Suppressor macrophage treated with lipopolysaccharide for 1 hour (primary cell): ENCODE measurements at regions not wholly inside any gene's neighbourhood (a gene's known extent, or its start where the extent isn't known, plus 50 kb on each side); places are given as distances from the start of the nearest gene placed in this dataset.
"Not testable (repeated sequence)": the region's sequence is repeated elsewhere in the genome, so short reads cannot be mapped to it uniquely, and the experiment has no call there.

ENCODE experiments used
- DNase-seq, 3 donors: peaks; one replicate each; pipeline ENCODE4 v3.0.0-alpha.2; 2020 to 2022

DNA sequence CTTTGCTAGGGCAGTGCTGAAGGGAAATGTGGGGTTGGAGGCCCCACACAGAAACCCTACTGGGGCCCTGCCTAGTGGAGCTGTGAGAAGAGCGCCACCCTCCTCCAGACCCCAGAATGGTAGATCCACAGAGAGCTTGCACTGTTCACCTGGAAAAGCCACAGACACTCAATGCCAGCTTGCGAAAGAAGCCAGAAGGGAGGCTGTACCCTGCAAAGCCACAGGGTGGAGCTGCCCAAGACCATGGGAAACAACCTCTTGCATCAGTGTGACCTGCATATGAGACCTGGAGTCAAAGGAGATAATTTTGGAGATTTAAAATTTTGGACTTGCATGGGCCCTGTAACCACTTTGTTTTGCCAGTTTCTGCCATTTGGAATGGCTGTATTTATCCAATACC lies 615.4 kb upstream of the MIR17HG start:
- no peak for DNase-seq

DNA sequence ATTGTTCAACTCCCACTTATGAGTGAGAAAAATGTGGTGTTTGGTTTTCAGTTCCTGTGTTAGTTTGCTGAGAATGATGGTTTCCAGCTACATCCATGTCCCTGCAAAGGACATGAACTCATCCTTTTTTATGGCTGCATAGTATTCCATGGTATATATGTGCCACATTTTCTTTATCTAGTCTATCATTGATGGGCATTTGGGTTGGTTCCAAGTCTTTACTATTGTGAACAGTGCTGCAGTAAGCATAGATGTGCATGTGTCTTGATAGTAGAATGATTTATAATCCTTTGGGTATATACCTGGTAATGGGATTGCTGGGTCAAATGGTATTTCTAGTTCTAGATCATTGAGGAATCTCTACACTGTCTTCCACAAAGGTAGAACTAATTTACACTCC lies 613.0 kb upstream of the MIR17HG start:
- not testable (repeated sequence) for DNase-seq

DNA sequence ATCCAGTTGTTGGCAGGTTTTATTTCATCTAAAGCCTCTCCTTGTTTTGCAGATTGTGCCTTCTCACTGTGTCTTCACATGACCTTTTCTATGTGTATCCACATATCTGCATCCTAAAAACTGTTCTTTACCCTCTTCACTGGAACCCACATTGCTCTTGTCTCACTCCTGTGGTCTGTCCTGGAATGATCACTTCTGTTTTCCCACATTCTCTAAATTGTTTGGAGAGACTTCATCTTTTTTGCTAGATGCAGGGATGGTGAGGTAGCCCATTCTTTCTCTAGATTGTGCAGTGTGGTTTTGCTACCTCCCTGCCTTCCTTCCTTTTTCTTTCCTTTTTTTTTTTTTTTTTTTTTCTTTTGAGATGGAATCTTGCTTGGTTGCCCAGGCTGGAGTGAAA lies 608.6 kb upstream of the MIR17HG start:
- DNase-seq = no peak

DNA sequence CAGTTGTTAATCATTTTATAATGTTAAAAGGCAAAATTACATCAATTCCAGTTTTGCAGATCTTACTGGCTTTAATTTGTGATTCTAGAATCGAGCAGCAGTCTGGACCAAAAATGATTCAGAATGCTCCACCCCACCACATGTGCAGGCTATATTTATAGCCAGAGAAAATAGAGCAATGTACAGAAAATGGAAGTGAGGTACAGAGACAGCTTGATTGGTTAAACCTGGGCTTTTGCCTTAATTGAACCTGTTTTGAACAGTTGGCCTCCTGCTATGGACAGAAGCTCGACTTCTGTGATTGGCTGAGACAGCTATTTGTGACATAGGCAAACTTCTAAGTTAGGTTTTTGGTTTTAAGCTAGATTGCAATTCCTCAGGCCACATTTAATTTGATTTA lies 607.4 kb upstream of the MIR17HG start:
- DNase-seq = no peak

DNA sequence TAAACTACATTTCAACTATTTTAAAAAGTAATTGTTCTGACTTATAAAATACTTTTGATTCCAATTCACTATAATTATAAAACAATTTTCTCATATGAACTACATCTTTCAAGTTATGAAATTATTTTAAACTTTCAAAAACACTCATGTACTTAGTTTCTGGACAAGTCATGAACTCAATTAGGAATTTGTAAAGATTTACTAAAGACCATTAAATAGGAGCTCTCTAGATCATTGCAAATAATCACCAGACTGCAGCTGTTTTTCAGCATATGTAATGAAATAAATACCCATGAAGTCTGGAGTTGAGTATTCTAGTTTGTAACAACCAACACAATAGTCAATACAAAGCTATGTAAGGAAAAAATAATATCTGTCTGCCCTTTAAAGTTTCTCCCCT lies 605.1 kb upstream of the MIR17HG start:
- no peak for DNase-seq

DNA sequence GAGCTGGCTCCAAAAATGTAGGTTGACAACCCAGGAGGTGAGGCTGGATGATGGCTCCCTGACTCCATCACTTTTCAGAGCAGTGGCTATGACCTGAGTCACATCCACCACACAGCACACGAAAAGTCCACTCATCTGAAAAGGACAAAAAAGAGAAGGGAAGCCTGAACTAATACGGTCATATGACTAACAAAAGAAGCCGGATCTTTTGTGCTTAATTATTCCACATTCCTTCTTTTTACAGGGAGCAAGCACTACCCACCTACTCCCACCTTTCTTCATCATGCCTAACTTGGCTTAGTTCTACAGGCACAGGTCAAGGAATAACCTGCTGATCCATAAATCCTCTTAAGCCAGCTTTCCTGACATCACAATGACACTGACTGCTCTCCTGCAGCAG lies 601.3 kb upstream of the MIR17HG start:
- no peak for DNase-seq

DNA sequence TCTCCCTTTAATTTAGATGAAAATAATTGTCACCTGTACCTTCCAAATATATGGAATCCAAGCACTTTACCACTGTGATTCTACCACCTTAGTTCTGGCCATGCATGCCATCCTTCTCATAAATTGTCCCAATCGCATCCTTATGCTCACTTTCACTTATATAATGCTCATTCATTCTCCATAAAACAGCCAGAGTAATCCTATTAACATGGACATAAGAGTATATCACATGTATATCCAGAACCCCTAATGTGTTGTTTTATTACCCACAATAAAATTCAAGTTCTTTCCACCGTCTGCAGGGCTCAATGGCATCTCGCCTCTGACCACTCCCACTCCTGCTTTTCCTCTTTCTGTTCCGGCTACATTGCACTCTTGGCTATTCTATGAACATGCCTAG lies 597.5 kb upstream of the MIR17HG start:
- DNase-seq = no peak

DNA sequence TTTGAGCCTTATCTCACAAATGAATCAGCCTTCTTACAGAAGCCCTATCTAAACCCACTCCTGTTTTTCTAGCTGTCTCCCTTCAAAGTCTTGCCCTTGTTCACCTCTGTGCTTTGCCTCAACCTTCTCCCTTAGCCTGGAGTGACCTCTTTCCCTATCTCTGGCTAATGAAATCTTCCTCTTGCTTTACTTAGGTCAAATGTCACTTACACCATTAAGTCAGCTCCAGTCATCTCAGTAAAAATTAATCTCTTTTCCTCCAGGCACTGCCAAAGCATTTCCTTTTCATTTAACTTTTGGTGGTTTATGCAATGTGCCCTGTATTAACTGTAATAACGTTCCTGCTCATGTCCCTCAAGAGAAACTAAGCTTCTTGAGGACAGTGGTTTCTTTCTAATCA lies 596.5 kb upstream of the MIR17HG start:
- no peak for DNase-seq

DNA sequence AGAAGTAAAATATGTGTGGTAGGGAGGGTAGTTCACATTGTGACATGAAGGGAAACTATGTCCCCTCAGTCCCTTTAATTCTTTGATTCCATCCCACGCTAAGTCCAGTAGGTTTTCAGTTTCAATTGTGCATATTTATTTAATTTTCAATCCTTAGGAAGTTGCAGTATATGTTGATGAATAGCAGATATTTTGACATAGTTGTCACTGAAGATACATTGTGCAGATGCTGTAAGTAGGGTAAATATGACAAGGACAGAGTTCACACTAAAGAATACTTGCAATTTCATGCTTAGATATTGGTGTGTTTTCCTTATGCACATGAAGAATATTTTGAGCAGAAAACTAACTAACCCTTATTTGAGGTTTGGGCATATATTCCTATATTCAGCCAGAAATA lies 595.4 kb upstream of the MIR17HG start:
- no peak for DNase-seq

DNA sequence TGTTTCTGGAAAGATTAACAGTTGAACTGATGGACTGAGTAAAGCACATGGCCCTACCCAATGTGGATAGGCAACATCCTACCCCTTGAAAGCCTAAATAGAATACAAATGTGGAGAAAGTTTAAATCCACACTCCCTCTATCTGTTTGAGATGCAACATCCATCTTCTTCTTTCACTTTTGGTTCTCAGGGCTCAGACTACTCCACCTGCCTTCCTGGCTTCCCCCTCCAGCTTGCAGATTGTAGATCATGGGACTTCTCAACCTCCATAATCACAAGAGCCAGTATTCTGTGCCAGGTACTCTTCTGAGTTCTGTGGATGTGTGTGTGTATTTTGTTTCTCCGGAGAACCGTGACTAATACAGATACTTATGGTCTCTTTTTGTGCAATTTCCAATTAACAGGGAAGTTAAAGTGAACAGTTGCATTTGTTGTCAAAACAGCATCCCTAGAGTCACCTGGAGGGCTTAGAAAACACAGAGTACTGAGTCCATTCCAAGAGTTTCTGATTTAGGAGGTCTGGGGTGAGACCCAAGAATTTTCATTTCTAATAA lies 590.3 kb upstream of the MIR17HG start:
- DNase-seq = no peak

DNA sequence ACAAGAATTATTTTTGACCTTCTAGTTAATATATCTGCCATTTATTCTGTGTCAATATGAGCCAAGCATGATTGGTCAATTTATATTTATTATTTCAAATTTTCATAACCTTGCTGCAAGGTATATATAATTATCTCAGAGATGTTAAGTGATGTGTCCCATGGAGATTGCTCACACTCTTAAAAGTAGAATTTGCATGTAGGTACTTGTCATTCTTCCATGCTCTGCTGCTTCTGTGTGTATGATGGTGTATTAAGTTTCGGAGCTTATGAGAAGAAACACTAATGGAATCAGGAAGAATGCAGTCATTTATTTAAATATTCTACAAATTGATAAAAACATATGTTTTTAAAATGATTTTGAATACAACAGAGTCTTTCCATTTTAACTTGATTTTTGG lies 586.8 kb upstream of the MIR17HG start:
- DNase-seq = no peak

DNA sequence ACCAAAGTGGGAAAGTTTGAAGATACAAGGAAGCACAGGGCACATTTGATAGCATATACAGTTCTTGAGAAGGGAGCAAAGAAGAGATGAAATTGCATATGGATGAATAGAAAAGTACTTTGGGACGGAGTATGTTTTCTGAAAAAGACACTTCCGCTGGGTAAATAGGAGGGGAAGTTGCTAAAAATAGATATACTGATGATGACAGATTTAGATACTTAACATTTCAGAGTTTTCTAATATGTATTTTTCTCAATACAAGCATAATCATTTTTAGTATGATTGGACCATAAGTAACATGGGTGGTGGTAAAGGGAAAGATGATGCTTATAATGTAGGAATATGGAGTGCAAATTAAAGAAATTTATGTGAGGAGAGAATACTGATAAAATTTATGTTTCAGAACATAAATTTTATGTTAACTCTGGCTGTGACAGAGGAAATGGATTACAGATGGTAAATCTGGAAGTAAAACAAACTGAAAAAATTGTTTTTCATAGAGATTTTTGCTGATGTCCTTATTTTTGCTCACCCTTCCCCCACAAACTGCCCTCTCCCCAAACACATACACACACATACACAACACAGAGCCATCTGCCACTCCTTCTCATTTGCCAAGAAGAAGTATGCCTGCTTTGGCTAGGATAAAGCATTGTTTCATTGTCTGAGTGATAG lies 583.9 kb upstream of the MIR17HG start:
- peak in 1 of 3 donors; percentile 5 for DNase-seq

DNA sequence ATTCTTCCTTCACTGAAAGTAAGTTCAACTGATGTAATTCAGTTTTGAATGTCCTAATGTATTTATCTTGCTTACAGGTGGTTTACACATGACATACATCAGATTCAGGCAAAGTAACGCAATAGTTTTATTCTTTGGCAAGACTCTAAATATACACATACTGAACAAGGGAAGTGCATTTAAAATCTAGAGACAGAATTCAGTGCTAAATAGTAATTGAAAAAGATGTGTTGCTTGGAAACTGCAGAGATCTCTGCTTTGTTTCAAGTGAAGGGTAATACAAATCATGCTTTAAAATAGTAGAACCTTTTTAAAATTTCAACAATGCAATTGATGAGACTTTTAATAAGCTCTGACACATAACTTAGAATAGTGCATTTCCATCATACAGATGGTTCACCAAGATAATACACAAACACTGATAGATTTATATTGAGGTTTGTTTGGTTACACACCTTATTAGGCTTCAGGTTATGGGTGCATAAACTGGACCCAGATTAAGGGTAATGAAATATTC lies 581.0 kb upstream of the MIR17HG start:
- DNase-seq = no peak

DNA sequence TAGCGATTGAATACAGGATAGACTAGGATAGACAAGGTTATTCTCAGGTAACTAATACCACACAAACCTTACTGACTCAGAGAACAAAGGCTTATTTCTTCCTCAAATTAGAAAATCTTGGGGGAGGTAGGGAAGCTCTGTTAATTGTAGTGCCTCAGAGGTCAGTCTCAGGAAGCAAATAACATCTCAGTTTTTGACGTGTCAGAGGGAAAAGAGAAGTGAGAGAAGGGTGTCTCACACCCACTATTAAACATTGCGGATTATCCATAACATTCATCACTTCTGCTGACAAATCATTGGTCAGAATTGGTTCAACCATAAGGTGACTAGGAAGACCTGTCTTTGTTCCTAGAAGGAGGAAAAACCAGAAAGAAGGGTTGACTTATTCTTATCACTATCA lies 579.4 kb upstream of the MIR17HG start:
- DNase-seq = peak; percentile 3 to 35 (median 28)

DNA sequence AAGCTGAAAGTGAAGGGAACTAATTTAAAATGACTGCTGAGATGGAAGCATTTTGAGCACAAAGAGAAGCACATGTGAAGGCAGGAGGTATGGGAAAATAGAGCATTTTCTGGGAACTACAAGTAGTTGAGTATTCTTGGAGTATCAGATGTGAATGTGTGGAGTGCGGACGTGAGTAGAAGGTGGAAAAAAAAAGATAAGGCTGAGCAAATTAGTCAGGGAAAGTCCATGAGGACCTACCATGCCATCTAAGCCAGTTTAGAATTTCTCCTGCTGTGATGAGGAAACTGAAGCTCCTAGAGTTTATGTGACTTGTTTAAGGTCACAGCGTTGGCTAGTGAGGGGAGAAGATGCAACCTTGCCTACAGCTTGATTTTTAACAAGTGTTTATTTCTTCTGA lies 578.1 kb upstream of the MIR17HG start:
- no peak for DNase-seq

DNA sequence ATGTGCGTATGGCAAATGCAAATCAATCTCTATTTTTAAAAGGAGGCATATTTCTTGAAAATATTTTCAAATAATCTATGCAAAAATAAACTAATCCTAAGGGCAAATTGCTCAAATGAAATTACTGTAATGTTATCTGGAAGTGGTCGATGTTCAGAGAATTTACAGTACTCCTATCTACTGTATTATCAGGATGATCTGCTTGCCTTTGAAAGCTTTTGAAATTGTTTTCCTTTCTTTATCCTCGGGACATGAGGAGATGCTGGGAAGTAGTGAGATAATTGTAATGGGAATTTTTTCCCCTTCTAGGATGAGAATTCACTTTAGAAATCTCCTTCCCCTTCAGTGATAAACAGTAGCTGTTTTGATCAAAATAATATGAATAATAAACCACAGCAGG lies 577.2 kb upstream of the MIR17HG start:
- no peak for DNase-seq

DNA sequence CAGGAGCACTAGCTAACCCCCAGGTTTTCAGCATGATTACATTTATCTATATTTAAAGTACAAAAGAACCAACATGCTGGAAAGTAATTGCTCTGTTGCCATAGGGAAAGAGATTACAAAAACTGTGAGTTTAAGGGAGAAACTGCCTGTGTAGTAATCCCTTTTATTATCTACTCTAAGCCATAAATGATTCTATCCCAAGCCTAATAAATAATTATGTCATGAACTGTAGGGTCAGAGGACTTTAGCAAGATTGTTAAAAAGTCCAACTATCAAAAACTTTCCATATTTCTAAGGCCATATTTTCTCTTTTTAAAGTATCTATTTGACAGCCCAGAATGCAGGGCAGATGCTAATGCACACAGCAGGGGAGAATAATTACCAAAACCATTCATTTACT lies 573.8 kb upstream of the MIR17HG start:
- no peak for DNase-seq

DNA sequence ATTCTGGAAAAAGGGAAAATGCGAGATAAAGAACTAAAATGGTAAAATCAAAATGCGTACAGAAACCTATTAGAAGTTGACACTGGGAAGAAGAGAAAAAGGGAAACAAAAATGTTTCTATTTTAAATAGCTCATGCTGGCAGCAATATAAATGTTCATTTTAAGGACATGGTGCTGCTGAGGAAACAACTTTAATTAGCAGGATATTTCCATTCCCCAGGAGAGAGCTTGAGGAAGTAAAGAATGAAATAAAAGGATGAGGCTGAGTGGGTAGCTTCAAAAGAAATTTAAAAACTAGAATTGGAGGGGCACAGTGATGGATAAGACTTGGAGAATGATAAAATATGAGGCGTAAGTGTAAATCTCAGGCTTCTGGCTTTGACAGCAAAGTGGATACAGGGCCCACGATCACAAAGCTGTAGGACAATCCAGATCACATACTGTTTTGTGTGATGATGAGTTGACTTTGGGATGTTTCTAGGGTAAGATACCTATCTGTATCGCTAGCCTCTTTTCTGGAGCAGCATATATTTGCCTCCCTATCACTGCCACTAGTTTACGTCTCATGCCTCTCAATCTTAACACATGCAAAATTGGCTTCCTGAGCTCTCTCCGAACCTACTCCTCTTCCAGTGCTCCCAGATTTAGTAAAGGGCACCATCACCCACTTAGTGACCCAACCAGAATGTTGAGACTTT lies 571.3 kb upstream of the MIR17HG start:
- no peak for DNase-seq

DNA sequence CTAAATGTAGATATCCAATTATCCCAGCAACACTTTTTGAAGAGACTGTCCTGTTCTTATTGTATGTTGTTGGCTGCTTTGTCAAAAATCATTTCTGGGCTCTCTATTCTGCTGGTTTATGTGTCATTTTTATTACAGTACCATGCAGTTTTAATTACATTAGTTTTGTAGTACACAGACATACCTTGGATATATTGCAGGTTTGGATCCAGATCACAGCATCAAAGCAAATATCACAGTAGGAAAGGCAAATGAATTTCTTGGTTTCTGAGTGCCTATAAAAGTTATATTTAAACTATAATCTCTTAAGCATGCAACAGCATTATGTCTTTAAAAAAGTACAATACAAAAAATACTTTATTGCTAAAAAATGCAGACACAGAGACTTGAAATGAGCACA lies 564.2 kb upstream of the MIR17HG start:
- no peak for DNase-seq

DNA sequence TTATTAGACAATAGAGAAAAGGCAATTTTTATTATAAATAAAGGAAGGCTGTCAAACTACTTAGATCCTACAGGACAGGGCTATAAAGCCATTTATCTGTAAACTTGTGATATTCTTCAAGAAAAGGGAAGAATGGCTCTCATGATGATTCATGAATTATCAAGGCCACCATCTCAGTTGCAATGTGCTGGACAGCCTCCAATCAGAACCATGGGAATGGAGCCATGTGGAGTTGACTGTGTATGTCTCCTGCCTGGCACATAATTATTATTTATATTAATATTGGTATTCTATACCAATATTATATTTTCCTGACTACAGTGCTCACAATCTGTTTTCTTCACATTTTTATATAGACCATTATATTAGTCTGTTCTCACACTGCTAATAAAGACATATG lies 560.5 kb upstream of the MIR17HG start:
- DNase-seq = no peak

DNA sequence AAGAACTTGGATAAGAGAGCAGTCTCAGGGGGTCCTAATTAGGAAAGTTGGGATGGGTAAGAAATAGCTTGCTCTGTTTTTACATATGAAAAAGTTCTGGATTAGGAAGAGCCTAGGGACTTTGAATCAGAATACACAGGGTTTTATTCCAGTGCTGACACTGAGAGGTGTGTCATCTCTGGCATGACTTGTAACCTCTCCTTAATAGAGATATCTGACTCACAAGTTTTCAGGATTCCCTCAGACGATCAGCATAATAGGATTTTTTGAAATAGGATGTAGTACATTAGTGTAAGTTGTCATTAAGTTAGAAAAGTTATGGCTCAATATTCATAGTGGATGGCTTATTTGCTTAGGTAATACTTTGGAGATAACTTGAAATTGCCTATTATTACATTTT lies 555.2 kb upstream of the MIR17HG start:
- DNase-seq = no peak

DNA sequence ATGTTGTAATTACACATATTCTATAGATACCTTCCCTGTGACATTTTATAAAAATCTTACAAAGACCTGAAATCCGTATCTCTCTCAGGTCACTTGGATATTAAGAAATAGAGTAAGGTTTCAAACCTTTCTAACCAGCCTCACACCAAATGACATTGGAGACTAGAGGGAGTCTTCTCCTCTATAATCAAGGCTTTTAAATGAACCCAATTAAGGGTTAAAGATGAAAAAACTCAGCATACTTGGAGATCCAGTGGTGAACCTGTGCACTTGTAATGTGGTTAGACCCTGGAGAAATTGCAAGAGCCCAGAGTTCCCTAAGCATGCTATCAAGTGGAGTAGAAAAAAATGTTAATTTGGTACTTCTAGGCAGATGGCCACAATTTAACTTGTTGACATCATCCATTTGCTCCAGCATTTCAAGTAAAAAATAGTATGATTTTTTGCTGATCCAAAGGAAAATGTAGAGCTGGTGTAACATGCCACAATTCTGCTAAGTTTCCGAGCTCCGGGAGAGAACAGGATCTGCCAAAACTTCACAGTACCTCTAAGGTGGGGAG lies 554.1 kb upstream of the MIR17HG start:
- DNase-seq = no peak

DNA sequence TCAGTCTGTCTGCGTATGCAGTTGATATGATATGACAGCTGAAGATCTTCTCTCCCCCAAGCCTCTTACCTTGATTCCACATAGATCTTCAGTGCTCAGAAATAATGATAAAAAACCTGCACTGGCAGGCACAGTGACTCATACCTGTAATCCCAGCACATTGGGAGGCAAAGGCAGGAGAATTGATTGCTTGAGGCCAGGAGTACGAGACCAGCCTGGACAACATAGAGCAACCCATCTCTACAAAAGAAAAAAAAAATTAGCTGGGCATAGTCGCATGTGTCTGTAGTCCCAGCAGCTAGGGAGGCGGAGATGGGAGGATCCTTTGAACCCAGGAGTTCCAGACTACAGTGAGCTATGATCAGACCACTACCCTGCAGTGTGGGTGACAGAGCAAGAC lies 551.0 kb upstream of the MIR17HG start:
- DNase-seq = no peak

DNA sequence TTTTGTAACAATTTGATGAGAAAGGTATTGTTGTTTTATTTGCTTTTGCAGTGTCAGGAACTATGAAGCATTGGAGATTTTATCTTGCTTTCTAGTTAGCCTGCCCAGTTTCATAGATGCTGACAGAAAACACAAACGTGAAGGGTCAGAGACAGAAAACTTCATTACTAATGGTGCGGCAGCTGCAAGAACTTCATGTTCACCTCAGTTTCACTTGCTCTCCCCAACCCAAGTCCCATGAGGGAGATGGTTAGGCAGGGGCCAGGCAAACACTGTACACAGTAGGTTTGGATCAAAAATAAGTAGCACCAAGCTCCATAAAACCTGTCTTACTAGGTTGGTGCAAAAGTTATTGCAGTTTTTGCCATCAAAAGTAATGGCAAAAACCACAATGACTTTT lies 550.2 kb upstream of the MIR17HG start:
- DNase-seq = no peak
